ENCODE measurements at regions not wholly inside any gene's neighbourhood (a gene's known extent, or its start where the extent isn't known, plus 50 kb on each side); places are given as distances from the start of the nearest gene placed in this dataset.

- Mint-ChIP-seq H3K27me3 (ENCODE audit: low read depth, unreplicated experiment) (no peaks in the 10 kb centered on the region), H3K27ac (ENCODE audit: unreplicated experiment) (no peak overlapping the region), H3K4me1 (ENCODE audit: low read depth, unreplicated experiment) (no peaks in the 10 kb centered on the region), H3K36me3 (ENCODE audit: low read depth, unreplicated experiment) (no peaks in the 10 kb centered on the region), H3K9me3 (ENCODE audit: unreplicated experiment) (no peaks in the 10 kb centered on the region), H3K4me3 (ENCODE audit: unreplicated experiment) (no peak overlapping the region)
- Histone ChIP-seq H3K4me3 (ENCODE audit: insufficient read depth, low read depth, low read length) (no peak overlapping the region), H3K27ac (ENCODE audit: low read depth, low read length) (no peak overlapping the region), H3K27me3 (ENCODE audit: insufficient read depth, low read length) (no peaks in the 10 kb centered on the region), H3K79me2 (ENCODE audit: insufficient read depth, low read length) (no peaks in the 10 kb centered on the region), H3K9me3 (ENCODE audit: insufficient read depth, low read depth, low read length) (no peaks in the 10 kb centered on the region), H3K4me1 (ENCODE audit: insufficient read depth, low read length) (no peaks in the 10 kb centered on the region), H3K36me3 (ENCODE audit: insufficient read depth, low read length) (no peaks in the 10 kb centered on the region), H4K20me1 (ENCODE audit: insufficient read depth, low read length) (no peaks in the 10 kb centered on the region), H2AFZ (ENCODE audit: low read depth, low read length) (no peak overlapping the region), H3K9ac (ENCODE audit: low read length) (no peak overlapping the region), H3K4me2 (ENCODE audit: low read length) (no peak overlapping the region)
- no peak for DNase-seq (ENCODE audit: low read depth)
- TF ChIP-seq, protein P1, sequence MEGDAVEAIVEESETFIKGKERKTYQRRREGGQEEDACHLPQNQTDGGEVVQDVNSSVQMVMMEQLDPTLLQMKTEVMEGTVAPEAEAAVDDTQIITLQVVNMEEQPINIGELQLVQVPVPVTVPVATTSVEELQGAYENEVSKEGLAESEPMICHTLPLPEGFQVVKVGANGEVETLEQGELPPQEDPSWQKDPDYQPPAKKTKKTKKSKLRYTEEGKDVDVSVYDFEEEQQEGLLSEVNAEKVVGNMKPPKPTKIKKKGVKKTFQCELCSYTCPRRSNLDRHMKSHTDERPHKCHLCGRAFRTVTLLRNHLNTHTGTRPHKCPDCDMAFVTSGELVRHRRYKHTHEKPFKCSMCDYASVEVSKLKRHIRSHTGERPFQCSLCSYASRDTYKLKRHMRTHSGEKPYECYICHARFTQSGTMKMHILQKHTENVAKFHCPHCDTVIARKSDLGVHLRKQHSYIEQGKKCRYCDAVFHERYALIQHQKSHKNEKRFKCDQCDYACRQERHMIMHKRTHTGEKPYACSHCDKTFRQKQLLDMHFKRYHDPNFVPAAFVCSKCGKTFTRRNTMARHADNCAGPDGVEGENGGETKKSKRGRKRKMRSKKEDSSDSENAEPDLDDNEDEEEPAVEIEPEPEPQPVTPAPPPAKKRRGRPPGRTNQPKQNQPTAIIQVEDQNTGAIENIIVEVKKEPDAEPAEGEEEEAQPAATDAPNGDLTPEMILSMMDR (IDR thresholded peaks at IDR 0.05; ENCODE audit: insufficient read depth, low read depth, low read length) = no peak
- TF ChIP-seq EZH2 (IDR thresholded peaks at IDR 0.05; ENCODE audit: insufficient read depth, low read length) = no peak
- no peak for FAIRE-seq
Observed at GRCh38 chr21:20639026-20639425, 359.2 kb upstream of the NCAM2 start.

DNA sequence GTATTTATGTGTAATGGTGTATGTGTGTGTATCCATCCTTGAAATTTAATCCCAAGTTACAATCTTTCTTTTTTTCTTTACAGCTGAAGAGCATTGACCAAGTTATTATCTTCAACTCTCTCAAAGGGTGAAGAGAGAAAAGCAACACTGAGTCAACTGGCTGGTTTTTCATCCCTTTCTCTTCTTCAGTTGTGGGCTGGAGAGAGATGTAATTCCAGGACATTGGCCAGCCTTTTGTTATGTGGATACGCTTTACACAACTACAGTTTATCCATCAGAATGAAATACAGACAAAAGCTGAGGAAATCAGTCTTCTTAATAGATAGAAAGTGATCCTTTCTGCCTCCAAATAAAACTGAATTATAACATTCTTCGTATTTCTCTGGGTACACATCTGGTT is 357.0 kb upstream of the NCAM2 start:
- Mint-ChIP-seq H3K9me3 (ENCODE audit: unreplicated experiment) (no peaks in the 10 kb centered on the region), H3K4me1 (ENCODE audit: low read depth, unreplicated experiment) (no peaks in the 10 kb centered on the region), H3K27me3 (ENCODE audit: low read depth, unreplicated experiment) (no peaks in the 10 kb centered on the region), H3K36me3 (ENCODE audit: low read depth, unreplicated experiment) (no peaks in the 10 kb centered on the region), H3K27ac (ENCODE audit: unreplicated experiment) (no peak overlapping the region), H3K4me3 (ENCODE audit: unreplicated experiment) (no peak overlapping the region)
- Histone ChIP-seq H3K4me3 (ENCODE audit: insufficient read depth, low read depth, low read length) (no peak overlapping the region), H3K9ac (ENCODE audit: low read length) (no peak overlapping the region), H3K79me2 (ENCODE audit: insufficient read depth, low read length) (no peaks in the 10 kb centered on the region), H2AFZ (ENCODE audit: low read depth, low read length) (no peak overlapping the region), H3K4me1 (ENCODE audit: insufficient read depth, low read length) (no peaks in the 10 kb centered on the region), H4K20me1 (ENCODE audit: insufficient read depth, low read length) (no peaks in the 10 kb centered on the region), H3K4me2 (ENCODE audit: low read length) (no peak overlapping the region), H3K36me3 (ENCODE audit: insufficient read depth, low read length) (no peaks in the 10 kb centered on the region), H3K9me3 (ENCODE audit: insufficient read depth, low read depth, low read length) (peaks cover 3% of the 10 kb centered on the region), H3K27me3 (ENCODE audit: insufficient read depth, low read length) (no peaks in the 10 kb centered on the region), H3K27ac (ENCODE audit: low read depth, low read length) (no peak overlapping the region)
- TF ChIP-seq EZH2 (IDR thresholded peaks at IDR 0.05; ENCODE audit: insufficient read depth, low read length) = no peak
- TF ChIP-seq, protein P1 (IDR thresholded peaks at IDR 0.05; ENCODE audit: insufficient read depth, low read depth, low read length) = no peak
- no peak for DNase-seq (ENCODE audit: low read depth)
- FAIRE-seq = no peak

- no peak overlapping the region for H3K4me2 ChIP-seq (ENCODE audit: low read length)
Observed at GRCh38 chr21:20642681-20643080, 355.5 kb upstream of the NCAM2 start.

More at GRCh38 chr21:20642681-20643080, 355.5 kb upstream of the NCAM2 start:
- DNase-seq (ENCODE audit: low read depth) (no peak), FAIRE-seq (no peak)
- Histone ChIP-seq H3K27ac (ENCODE audit: low read depth, low read length) (no peak overlapping the region), H3K36me3 (ENCODE audit: insufficient read depth, low read length) (no peaks in the 10 kb centered on the region), H3K4me1 (ENCODE audit: insufficient read depth, low read length) (no peaks in the 10 kb centered on the region), H3K4me3 (ENCODE audit: insufficient read depth, low read depth, low read length) (no peak overlapping the region), H3K27me3 (ENCODE audit: insufficient read depth, low read length) (no peaks in the 10 kb centered on the region), H3K9me3 (ENCODE audit: insufficient read depth, low read depth, low read length) (peaks cover 3% of the 10 kb centered on the region), H3K9ac (ENCODE audit: low read length) (no peak overlapping the region), H3K79me2 (ENCODE audit: insufficient read depth, low read length) (no peaks in the 10 kb centered on the region), H2AFZ (ENCODE audit: low read depth, low read length) (no peak overlapping the region), H4K20me1 (ENCODE audit: insufficient read depth, low read length) (no peaks in the 10 kb centered on the region)
- peaks cover 7% of the 10 kb centered on the region for H3K4me1 Mint-ChIP-seq (ENCODE audit: low read depth, unreplicated experiment)
- no peaks in the 10 kb centered on the region for H3K27me3 Mint-ChIP-seq (ENCODE audit: low read depth, unreplicated experiment)
- H3K4me3 Mint-ChIP-seq (ENCODE audit: unreplicated experiment) = no peak overlapping the region
- TF ChIP-seq EZH2 (IDR thresholded peaks at IDR 0.05; ENCODE audit: insufficient read depth, low read length) = no peak
- TF ChIP-seq, protein P1 (IDR thresholded peaks at IDR 0.05; ENCODE audit: insufficient read depth, low read depth, low read length) = no peak
- H3K27ac Mint-ChIP-seq (ENCODE audit: unreplicated experiment) = no peak overlapping the region
- no peaks in the 10 kb centered on the region for H3K36me3 Mint-ChIP-seq (ENCODE audit: low read depth, unreplicated experiment)
- H3K9me3 Mint-ChIP-seq (ENCODE audit: unreplicated experiment) = peaks cover 3% of the 10 kb centered on the region

Measured in astrocyte (in vitro differentiated cells and primary cell).